Inflammatory macrophage treated with lipopolysaccharide for 4 hours (primary cell): ENCODE measurements at regions not wholly inside any gene's neighbourhood (a gene's known extent, or its start where the extent isn't known, plus 50 kb on each side); places are given as distances from the start of the nearest gene placed in this dataset.

Source experiments
- DNase-seq: peaks from one replicate; pipeline ENCODE4 v3.0.0-alpha.2; 2020

- DNase-seq: no peak
Observed at GRCh38 chr14:76924371-76925096, 98.3 kb downstream of the LRRC74A start.

GRCh38 chr14:76923431-76924370, 97.5 kb downstream of the LRRC74A start:
- no peak for DNase-seq

GRCh38 chr14:76922584-76922983, 96.4 kb downstream of the LRRC74A start:
- DNase-seq: no peak

- DNase-seq: no peak
Observed at GRCh38 chr14:76922092-76922491, 95.9 kb downstream of the LRRC74A start.

- DNase-seq: no peak
Observed at GRCh38 chr14:76921088-76921399, 94.8 kb downstream of the LRRC74A start.

GRCh38 chr14:76920331-76921087, 94.3 kb downstream of the LRRC74A start:
- no peak for DNase-seq

GRCh38 chr14:76919431-76920330, 93.5 kb downstream of the LRRC74A start:
- DNase-seq: peak; percentile 52
